ENCODE measurements at regions not wholly inside any gene's neighbourhood (a gene's known extent, or its start where the extent isn't known, plus 50 kb on each side); places are given as distances from the start of the nearest gene placed in this dataset.

- TF ChIP-seq CTCF (conservative IDR thresholded peaks at IDR 0.05 in 1 of 2, IDR thresholded peaks at IDR 0.05 in 1 of 2; ENCODE audit: extremely low read depth in 1 of 2, insufficient read depth in 1 of 2, low read depth in 1 of 2, low read length in 2 of 2) = no peak
- TF ChIP-seq EZH2 (IDR thresholded peaks at IDR 0.05; ENCODE audit: borderline replicate concordance, low read length) = no peak
Observed at GRCh38 chr10:128694851-128695725, 568.9 kb upstream of the MKI67 start.

Measured in mammary epithelial cell (primary cell).